ENCODE measurements at regions not wholly inside any gene's neighbourhood (a gene's known extent, or its start where the extent isn't known, plus 50 kb on each side); places are given as distances from the start of the nearest gene placed in this dataset.

DNA sequence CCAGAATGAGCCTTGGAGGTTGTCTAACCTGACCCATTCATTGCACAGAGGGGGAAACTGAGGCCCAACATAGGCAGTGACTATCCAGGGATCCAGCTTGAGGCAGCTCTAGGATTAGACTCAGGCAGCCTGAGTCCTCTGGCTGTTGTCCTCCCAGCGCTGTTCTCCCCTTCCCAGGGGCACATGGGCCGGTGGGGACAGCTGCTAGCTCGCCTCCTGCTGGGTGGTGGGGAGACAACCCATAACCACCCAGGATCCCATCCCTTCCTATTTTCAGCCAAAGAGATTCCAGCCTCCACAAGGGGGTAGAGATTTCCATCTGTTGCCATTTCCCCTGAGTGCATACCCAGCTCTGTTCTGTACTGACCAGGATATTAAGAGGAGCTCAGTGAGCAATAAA lies 145.1 kb upstream of the GPR26 start:
- no CpG with 5 or more reads among the region's 3 CpGs for WGBS (ENCODE audit: insufficient coverage)
- Mint-ChIP-seq H3K36me3 (no peaks in the 10 kb centered on the region), H3K9me3 (peaks cover 0 to 4% (median 0%) of the 10 kb centered on the region in 7 donors), H3K4me3 (no peak overlapping the region), H3K27me3 (ENCODE audit: low read depth in 3 of 3) (peaks cover 10 to 15% (median 12%) of the 10 kb centered on the region in 3 donors), H3K27ac (no peak overlapping the region), H3K4me1 (peaks cover 3% of the 10 kb centered on the region)
- no peak for DNase-seq
- no peaks in the 10 kb centered on the region for H3K79me2 ChIP-seq (ENCODE audit: insufficient read depth, low read length)
- intact Hi-C loops (cut with micrococcal nuclease): no loop called here
- H3K4me3 ChIP-seq (replicated peaks in 1 of 3; ENCODE audit: low read depth in 2 of 3, low read length in 3 of 3): no peak overlapping the region
- no peak overlapping the region for H3K4me2 ChIP-seq (replicated peaks; ENCODE audit: extremely low read depth, low read length, poor library complexity, severe bottlenecking)
- H3K27ac ChIP-seq (ENCODE audit: low read depth in 1 of 2, low read length in 2 of 2): no peak overlapping the region
- TF ChIP-seq, protein P1, sequence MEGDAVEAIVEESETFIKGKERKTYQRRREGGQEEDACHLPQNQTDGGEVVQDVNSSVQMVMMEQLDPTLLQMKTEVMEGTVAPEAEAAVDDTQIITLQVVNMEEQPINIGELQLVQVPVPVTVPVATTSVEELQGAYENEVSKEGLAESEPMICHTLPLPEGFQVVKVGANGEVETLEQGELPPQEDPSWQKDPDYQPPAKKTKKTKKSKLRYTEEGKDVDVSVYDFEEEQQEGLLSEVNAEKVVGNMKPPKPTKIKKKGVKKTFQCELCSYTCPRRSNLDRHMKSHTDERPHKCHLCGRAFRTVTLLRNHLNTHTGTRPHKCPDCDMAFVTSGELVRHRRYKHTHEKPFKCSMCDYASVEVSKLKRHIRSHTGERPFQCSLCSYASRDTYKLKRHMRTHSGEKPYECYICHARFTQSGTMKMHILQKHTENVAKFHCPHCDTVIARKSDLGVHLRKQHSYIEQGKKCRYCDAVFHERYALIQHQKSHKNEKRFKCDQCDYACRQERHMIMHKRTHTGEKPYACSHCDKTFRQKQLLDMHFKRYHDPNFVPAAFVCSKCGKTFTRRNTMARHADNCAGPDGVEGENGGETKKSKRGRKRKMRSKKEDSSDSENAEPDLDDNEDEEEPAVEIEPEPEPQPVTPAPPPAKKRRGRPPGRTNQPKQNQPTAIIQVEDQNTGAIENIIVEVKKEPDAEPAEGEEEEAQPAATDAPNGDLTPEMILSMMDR (IDR thresholded peaks at IDR 0.05): no peak
- peaks cover under 1 to 2% of the 10 kb centered on the region in 2 donors for H3K4me1 ChIP-seq (ENCODE audit: control insufficient read depth in 1 of 2, insufficient read depth in 2 of 2, low read length in 2 of 2)
- H3K27me3 ChIP-seq (ENCODE audit: control insufficient read depth in 2 of 2, insufficient read depth in 2 of 2, low read length in 2 of 2): peaks cover 0 to 2% of the 10 kb centered on the region in 2 donors
- H2AFZ ChIP-seq (ENCODE audit: insufficient read depth, low read depth, low read length, poor library complexity, severe bottlenecking): no peak overlapping the region
- H3K9me3 ChIP-seq (replicated peaks in 1 of 2; ENCODE audit: control insufficient read depth in 1 of 2, insufficient read depth in 1 of 2, low read length in 2 of 2): no peaks in the 10 kb centered on the region
- H3K36me3 ChIP-seq (replicated peaks in 1 of 2; ENCODE audit: control insufficient read depth in 1 of 2, insufficient read depth in 2 of 2, low read length in 2 of 2): no peaks in the 10 kb centered on the region
- H3K9ac ChIP-seq (ENCODE audit: insufficient read depth, low read length, poor library complexity, severe bottlenecking): no peak overlapping the region
- no peaks in the 10 kb centered on the region for H4K20me1 ChIP-seq (ENCODE audit: insufficient read depth, low read length)

DNA sequence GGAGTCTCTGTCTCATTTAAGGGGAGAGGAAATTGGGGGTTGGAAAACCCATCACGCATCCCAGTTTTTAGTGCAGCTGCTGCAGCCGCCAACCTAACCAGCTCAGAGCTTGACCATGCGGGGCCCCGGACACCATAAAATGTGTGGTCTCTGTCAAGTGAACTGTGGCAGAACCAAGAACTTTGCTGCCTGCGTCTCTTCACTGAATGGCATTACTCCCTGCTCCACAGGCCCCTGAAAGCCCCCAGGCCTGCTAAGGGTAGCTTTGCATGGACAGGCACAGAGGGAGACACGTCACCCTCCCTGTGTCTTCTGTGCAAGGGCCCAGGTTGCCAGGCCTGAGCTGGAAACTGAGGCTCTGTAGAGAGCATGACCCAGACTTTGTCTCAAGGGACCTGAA lies 144.6 kb upstream of the GPR26 start:
- no peak overlapping the region for H3K27ac ChIP-seq (ENCODE audit: low read depth in 1 of 2, low read length in 2 of 2)
- no peak overlapping the region for H2AFZ ChIP-seq (ENCODE audit: insufficient read depth, low read depth, low read length, poor library complexity, severe bottlenecking)
- no peaks in the 10 kb centered on the region for H4K20me1 ChIP-seq (ENCODE audit: insufficient read depth, low read length)
- intact Hi-C loops (cut with micrococcal nuclease): no loop called here
- Mint-ChIP-seq H3K9me3 (peaks cover 0 to 4% (median 0%) of the 10 kb centered on the region in 7 donors), H3K4me1 (peaks cover 8% of the 10 kb centered on the region), H3K27ac (peak overlapping the region in 2 of 7 donors; percentile 14 to 19), H3K27me3 (ENCODE audit: low read depth in 3 of 3) (peaks cover 10 to 12% (median 11%) of the 10 kb centered on the region in 3 donors), H3K4me3 (no peak overlapping the region), H3K36me3 (no peaks in the 10 kb centered on the region)
- H3K9ac ChIP-seq (ENCODE audit: insufficient read depth, low read length, poor library complexity, severe bottlenecking): no peak overlapping the region
- H3K27me3 ChIP-seq (ENCODE audit: control insufficient read depth in 2 of 2, insufficient read depth in 2 of 2, low read length in 2 of 2): peaks cover 0 to under 1% of the 10 kb centered on the region in 2 donors
- no peaks in the 10 kb centered on the region for H3K79me2 ChIP-seq (ENCODE audit: insufficient read depth, low read length)
- WGBS (ENCODE audit: insufficient coverage): 91% methylated on average over 5 of the region's 6 CpGs
- H3K36me3 ChIP-seq (replicated peaks in 1 of 2; ENCODE audit: control insufficient read depth in 1 of 2, insufficient read depth in 2 of 2, low read length in 2 of 2): no peaks in the 10 kb centered on the region
- TF ChIP-seq, protein P1 (IDR thresholded peaks at IDR 0.05): no peak
- H3K4me1 ChIP-seq (ENCODE audit: control insufficient read depth in 1 of 2, insufficient read depth in 2 of 2, low read length in 2 of 2): peaks cover 5 to 7% of the 10 kb centered on the region in 2 donors
- no peak overlapping the region for H3K4me3 ChIP-seq (replicated peaks in 1 of 3; ENCODE audit: low read depth in 2 of 3, low read length in 3 of 3)
- no peak overlapping the region for H3K4me2 ChIP-seq (replicated peaks; ENCODE audit: extremely low read depth, low read length, poor library complexity, severe bottlenecking)
- no peaks in the 10 kb centered on the region for H3K9me3 ChIP-seq (replicated peaks in 1 of 2; ENCODE audit: control insufficient read depth in 1 of 2, insufficient read depth in 1 of 2, low read length in 2 of 2)
- DNase-seq: no peak
